ENCODE measurements at regions not wholly inside any gene's neighbourhood (a gene's known extent, or its start where the extent isn't known, plus 50 kb on each side); places are given as distances from the start of the nearest gene placed in this dataset.

DNA sequence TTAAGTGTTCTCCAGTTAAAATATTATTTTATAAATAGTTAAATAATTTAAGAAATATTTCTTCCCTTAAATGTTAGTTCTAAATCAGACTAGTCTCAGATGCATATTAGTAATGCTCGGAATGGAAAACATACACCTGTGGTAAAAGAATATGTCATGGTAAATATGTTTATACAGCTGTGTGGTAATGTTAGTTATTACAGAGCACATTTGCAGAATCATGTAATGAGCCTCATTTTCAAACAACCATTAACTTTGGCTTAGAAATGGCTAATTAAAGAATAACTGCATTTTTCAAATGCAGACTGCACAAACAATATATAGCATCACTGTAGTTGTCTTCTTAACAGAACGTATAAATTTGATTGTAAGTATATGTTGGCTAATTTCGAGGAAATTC is 90.3 kb downstream of the DISP1 start:
- TF ChIP-seq CTCF (conservative IDR thresholded peaks at IDR 0.05; ENCODE audit: low read length) (no peak), EZH2phosphoT487 (IDR thresholded peaks at IDR 0.05; ENCODE audit: borderline replicate concordance) (no peak)

Measured in Loucy (cell line).